KOPT-K1 (cell line): ENCODE measurements at regions not wholly inside any gene's neighbourhood (a gene's known extent, or its start where the extent isn't known, plus 50 kb on each side); places are given as distances from the start of the nearest gene placed in this dataset.

ENCODE experiments used
- H3K27ac ChIP-seq: fragments of 200-600 bp; sonication (generic); 2 replicates; pipeline ENCODE4 v1.5.1; 2016; ENCODE audit warnings: antibody characterized with exemption, mild to moderate bottlenecking, low read depth, low read length; ENCODE audit not compliant: poor library complexity, severe bottlenecking
- H3K36me3 ChIP-seq: fragments of 200-600 bp; sonication (generic); 2 replicates; pipeline ENCODE4 v1.5.1; 2017; ENCODE audit warnings: antibody characterized with exemption, mild to moderate bottlenecking, low read length, moderate library complexity; ENCODE audit not compliant: insufficient read depth
- H3K9me3 ChIP-seq: fragments of 200-600 bp; sonication (generic); 2 replicates; pipeline ENCODE4 v1.5.1; 2017; ENCODE audit warnings: antibody characterized with exemption, low read length, mild to moderate bottlenecking; ENCODE audit not compliant: insufficient read depth, poor library complexity, severe bottlenecking

DNA sequence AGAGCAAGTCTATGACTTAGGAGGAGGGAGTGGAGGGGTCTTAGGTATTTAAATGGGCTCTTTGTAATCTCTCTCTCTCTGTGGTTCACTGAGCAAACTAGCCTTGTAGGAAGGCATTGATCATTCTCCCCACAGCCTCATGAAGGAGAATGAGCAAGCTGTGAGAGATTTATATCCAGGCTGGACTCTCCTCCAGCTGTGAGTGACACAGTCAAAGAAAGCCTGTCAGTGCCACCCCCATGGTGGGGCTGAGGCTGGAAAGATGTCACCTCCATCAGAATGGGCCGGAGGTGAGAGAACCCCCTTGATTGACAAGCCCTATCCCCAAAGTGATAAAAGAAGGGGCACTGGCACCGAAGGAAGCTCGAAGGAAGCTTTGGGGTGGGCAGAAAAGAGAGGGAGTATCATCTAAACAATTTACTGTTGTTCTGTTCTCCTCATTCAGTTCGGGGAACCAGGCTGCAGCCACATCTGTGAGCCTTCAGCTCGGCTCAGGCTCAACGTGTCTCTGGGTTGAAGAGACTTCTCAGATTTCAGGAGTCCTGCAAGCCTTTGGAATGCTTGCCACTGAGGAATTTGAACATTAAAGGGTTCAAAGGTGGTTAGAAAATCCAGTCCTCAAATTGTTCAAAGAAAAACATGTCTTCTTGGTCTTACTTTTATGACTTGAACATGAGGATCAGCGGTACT lies 538.2 kb upstream of the ZNF462 start:
- Histone ChIP-seq H3K9me3 (no peaks in the 10 kb centered on the region), H3K36me3 (no peaks in the 10 kb centered on the region), H3K27ac (no peak overlapping the region)

DNA sequence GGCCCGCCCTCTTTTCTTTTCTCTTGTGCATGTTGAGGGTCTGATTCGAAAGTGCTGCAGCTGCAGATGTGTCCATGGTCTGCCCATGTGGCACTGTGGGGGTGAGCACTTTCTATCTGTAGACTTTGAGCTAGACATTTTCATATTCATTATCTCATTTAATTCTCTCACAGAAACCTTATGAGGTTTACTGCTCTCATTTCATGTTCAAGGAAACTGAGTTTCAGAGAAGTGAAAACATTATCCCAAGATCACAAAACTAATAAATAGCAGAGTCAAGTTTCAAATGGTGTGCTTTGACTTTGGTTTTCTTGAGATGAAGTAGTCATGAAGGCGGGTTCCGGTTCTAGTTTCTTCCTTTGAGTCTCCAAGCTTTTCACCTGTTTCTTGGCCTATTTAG lies 536.5 kb upstream of the ZNF462 start:
- no peaks in the 10 kb centered on the region for H3K36me3 ChIP-seq
- no peaks in the 10 kb centered on the region for H3K9me3 ChIP-seq
- no peak overlapping the region for H3K27ac ChIP-seq

GRCh38 chr9:106333481-106333880 lies 529.5 kb upstream of the ZNF462 start:
- Histone ChIP-seq H3K36me3 (no peaks in the 10 kb centered on the region), H3K27ac (no peak overlapping the region), H3K9me3 (no peaks in the 10 kb centered on the region)

- Histone ChIP-seq H3K36me3 (no peaks in the 10 kb centered on the region), H3K9me3 (no peaks in the 10 kb centered on the region), H3K27ac (no peak overlapping the region)
Observed at GRCh38 chr9:106334081-106334480, 528.9 kb upstream of the ZNF462 start.

- Histone ChIP-seq H3K27ac (no peak overlapping the region), H3K36me3 (no peaks in the 10 kb centered on the region), H3K9me3 (no peaks in the 10 kb centered on the region)
Observed at GRCh38 chr9:106339882-106340281, 523.1 kb upstream of the ZNF462 start.

DNA sequence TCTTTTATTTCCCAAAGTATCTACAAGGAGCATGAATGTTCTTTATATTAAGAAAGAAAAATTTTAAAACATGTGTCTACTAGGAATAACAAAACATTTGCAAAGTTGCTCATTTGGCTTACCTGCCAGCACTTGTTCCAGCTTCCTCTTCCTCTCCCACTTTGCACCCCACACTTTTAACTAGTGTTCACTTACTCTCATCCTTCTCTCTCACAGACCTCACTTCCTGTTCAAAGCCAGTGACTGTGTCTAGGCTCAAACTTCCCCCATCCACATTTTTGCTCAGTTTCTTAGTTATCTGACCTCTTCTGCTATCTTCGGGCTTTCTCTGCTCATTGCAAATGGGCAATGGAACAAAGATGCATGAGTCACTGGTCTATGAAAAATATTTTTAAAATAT lies 512.2 kb upstream of the ZNF462 start:
- H3K9me3 ChIP-seq = no peaks in the 10 kb centered on the region
- no peak overlapping the region for H3K27ac ChIP-seq
- H3K36me3 ChIP-seq = no peaks in the 10 kb centered on the region

GRCh38 chr9:106356924-106357323 lies 506.0 kb upstream of the ZNF462 start:
- no peak overlapping the region for H3K27ac ChIP-seq
- H3K36me3 ChIP-seq = no peaks in the 10 kb centered on the region

GRCh38 chr9:106358331-106358730 lies 504.6 kb upstream of the ZNF462 start:
- Histone ChIP-seq H3K36me3 (no peaks in the 10 kb centered on the region), H3K9me3 (no peaks in the 10 kb centered on the region), H3K27ac (no peak overlapping the region)

More at GRCh38 chr9:106356924-106357323, 506.0 kb upstream of the ZNF462 start:
- H3K9me3 ChIP-seq = no peaks in the 10 kb centered on the region

DNA sequence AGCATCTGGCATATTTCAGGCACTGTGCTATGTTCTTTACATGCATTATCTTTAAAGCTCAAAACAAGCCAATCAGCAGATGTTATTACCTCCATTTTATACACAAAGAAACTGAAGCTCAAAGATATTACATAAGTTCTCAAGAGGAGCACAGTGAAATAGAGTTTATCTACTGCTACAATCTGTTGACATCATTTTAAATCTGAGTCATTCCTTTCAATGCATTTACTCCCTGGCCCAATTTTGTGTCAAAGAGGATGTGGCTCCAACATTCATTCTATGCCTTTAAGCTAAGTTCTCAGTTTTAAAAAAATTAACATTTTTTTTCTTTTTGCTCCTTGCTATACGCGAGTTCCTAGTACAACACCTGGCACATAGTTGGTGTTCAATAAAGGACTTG lies 486.3 kb upstream of the ZNF462 start:
- Histone ChIP-seq H3K9me3 (no peaks in the 10 kb centered on the region), H3K27ac (no peak overlapping the region), H3K36me3 (no peaks in the 10 kb centered on the region)

- no peak overlapping the region for H3K27ac ChIP-seq
- H3K36me3 ChIP-seq = no peaks in the 10 kb centered on the region
- no peaks in the 10 kb centered on the region for H3K9me3 ChIP-seq
Observed at GRCh38 chr9:106383072-106383471, 479.9 kb upstream of the ZNF462 start.

DNA sequence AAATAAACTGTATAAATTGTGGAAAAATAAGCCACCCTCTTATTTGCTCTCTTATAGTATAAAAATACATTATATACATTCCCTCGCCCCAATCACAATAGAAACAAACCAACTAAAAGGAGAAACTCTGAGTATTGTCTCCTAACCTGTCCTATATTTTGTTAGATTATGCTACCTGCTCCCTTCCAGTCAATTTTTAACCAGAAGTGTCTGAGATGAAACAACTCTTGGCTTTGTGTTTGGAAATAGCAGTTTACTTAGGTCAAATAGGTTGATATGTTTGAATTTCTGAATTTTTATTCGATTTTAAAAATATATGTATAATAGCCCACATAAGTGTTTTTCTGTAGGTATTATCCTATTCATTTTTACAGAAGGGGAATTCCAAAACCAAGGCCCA lies 475.0 kb upstream of the ZNF462 start:
- H3K9me3 ChIP-seq = no peaks in the 10 kb centered on the region
- no peak overlapping the region for H3K27ac ChIP-seq
- no peaks in the 10 kb centered on the region for H3K36me3 ChIP-seq

DNA sequence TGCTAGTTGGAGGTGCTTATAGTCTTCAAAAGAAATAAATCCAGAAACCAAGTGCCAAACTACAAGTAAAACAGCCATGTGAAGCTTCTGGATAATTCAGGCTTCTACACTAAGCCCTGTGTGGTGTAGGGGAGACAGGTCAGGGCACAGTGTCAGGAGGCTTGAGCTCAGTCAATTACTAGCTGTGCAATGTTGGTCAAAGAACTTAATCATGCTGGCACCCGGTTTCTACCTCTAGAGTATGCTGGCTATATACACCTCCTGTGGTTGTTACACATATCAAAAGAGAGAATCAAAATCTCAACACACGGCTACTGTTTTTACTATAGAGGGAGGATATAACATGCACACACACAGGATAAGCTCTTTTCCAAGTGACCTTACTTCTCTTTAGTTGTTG lies 469.7 kb upstream of the ZNF462 start:
- no peaks in the 10 kb centered on the region for H3K9me3 ChIP-seq
- no peak overlapping the region for H3K27ac ChIP-seq
- no peaks in the 10 kb centered on the region for H3K36me3 ChIP-seq

- Histone ChIP-seq H3K36me3 (no peaks in the 10 kb centered on the region), H3K27ac (no peak overlapping the region), H3K9me3 (no peaks in the 10 kb centered on the region)
Observed at GRCh38 chr9:106400170-106400569, 462.8 kb upstream of the ZNF462 start.

DNA sequence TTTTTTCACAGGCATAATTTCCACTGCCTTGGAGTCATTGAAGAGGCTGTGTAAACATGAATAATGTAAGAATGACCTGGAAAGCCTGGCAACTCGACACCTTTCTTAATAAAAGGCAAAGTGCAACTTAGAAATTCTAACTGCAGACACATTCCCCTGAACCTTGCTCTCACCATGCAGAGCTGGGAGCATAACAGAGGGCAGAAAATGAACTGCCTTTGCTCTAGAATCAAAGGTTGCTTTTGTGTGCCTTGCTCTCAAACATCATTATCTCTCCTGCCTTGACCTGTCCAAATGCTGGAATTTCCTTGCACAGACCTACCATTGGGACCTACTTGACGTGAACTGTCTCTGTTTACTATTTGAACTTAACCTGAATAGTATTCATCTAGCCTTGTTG lies 462.0 kb upstream of the ZNF462 start:
- no peak overlapping the region for H3K27ac ChIP-seq
- H3K9me3 ChIP-seq = no peaks in the 10 kb centered on the region
- no peaks in the 10 kb centered on the region for H3K36me3 ChIP-seq

GRCh38 chr9:106403081-106403480 lies 459.9 kb upstream of the ZNF462 start:
- Histone ChIP-seq H3K27ac (no peak overlapping the region), H3K36me3 (no peaks in the 10 kb centered on the region), H3K9me3 (no peaks in the 10 kb centered on the region)

GRCh38 chr9:106404137-106404536 lies 458.8 kb upstream of the ZNF462 start:
- Histone ChIP-seq H3K27ac (no peak overlapping the region), H3K36me3 (no peaks in the 10 kb centered on the region), H3K9me3 (no peaks in the 10 kb centered on the region)
